Mucosa of rectum (tissue), 2 donors: ENCODE measurements at regions not wholly inside any gene's neighbourhood (a gene's known extent, or its start where the extent isn't known, plus 50 kb on each side); places are given as distances from the start of the nearest gene placed in this dataset.

Source experiments
- H3K27ac ChIP-seq, 2 donors: one replicate each; pipeline ENCODE4 v1.7.0; 2013; ENCODE audit warnings: inconsistent platforms in 2 of 2, low read depth in 2 of 2, low read length in 2 of 2
- H3K27me3 ChIP-seq, 2 donors: one replicate each; pipeline ENCODE4 v1.7.0; 2013; ENCODE audit warnings: low read length in 2 of 2; ENCODE audit not compliant: control insufficient read depth in 2 of 2, insufficient read depth in 2 of 2
- H3K36me3 ChIP-seq, 2 donors: one replicate each; pipeline ENCODE4 v1.7.0; 2013; ENCODE audit warnings: low read length in 2 of 2; ENCODE audit not compliant: control insufficient read depth in 2 of 2, insufficient read depth in 2 of 2
- H3K4me1 ChIP-seq, 2 donors: one replicate each; pipeline ENCODE4 v1.7.0; 2013; ENCODE audit warnings: low read length in 2 of 2, mild to moderate bottlenecking in 1 of 2; ENCODE audit not compliant: control insufficient read depth in 2 of 2, insufficient read depth in 2 of 2
- H3K4me3 ChIP-seq, 2 donors: one replicate each; pipeline ENCODE4 v1.7.0; 2013; ENCODE audit warnings: low read length in 2 of 2
- H3K9ac ChIP-seq, 2 donors: one replicate each; pipeline ENCODE4 v1.7.0; 2013; ENCODE audit warnings: low read length in 2 of 2, low read depth in 1 of 2, mild to moderate bottlenecking in 1 of 2
- H3K9me3 ChIP-seq, 2 donors: one replicate each; pipeline ENCODE4 v1.7.0; 2013; ENCODE audit warnings: low read length in 2 of 2; ENCODE audit not compliant: control insufficient read depth in 2 of 2
- donor health status: healthy.
- donor health status: Normal muscosa, but diverticular disease.

DNA sequence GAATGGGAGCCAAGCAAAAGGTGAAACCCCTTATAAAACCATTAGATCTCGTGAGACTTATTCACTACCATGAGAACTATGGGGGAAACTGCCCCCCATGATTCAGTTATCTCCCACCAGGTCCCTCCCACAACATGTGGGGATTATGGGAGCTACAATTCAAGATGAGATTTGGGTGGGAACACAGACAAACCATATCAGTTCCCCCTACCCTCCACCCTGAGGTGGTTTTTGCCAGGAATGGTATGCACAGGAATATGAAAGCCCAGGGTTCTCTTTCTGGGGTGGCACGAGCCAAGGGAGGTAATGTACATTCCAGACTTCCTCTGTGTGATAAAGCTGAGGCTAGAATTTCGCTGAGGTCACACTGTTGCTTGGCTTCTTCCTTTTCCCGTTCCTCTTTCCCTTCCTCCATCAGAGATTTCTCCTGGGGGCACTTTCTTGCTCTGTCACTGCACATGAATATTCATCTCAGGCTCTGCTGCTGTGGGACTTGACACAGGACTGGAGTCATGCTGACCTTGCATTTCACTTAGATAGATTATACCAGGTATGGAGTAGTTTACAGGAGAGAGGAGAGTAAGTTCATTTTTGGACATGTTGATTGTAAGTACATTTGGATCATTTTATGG is 347.0 kb upstream of the MTPN start:
- Histone ChIP-seq H3K9me3 (peaks cover 0 to 2% of the 10 kb centered on the region in 2 donors), H3K27me3 (no peaks in the 10 kb centered on the region), H3K4me1 (no peaks in the 10 kb centered on the region), H3K4me3 (no peak overlapping the region), H3K36me3 (no peaks in the 10 kb centered on the region), H3K27ac (no peak overlapping the region), H3K9ac (no peak overlapping the region)

DNA sequence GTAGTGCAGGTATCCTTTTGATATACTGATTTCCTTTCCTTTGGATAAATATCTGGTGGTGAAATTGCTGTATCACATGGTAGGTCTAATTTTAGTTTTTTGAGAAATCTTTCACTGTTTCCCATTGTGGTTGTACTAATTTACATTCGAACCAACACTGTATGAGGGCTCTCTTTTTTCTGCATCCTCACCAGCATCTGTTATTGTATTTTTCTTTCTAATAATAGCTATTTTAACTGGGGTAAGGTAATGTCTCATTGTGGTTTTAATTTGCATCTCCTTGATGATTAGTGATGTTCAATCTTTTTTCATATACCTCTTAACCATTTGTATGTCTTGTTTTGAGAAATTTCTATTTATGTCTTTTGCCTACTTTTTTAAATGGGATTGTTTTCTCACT is 335.4 kb upstream of the MTPN start:
- H3K36me3 ChIP-seq = no peaks in the 10 kb centered on the region
- no peaks in the 10 kb centered on the region for H3K27me3 ChIP-seq
- no peak overlapping the region for H3K4me3 ChIP-seq
- H3K9ac ChIP-seq = no peak overlapping the region
- peaks cover 0 to 2% of the 10 kb centered on the region in 2 donors for H3K9me3 ChIP-seq
- no peak overlapping the region for H3K27ac ChIP-seq
- no peaks in the 10 kb centered on the region for H3K4me1 ChIP-seq

DNA sequence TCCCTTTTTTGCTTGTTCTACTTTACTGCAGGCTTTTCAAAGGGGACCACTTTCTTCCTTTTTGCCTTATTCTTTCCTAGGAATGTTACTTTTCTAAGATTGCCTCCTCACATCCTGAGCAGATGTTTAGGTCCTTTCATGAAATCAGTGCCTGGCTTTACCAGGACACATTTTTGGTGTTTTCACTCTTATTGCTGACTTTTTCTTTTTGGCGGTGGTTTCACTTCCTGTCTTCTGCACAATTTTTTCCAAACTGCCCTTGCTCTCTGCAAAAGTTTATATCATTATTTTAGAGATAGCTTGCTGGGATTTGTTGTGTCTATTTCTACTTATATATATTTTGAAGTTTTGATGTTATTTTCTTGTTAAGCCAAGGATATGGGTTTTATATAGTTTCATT is 332.2 kb upstream of the MTPN start:
- H3K36me3 ChIP-seq = no peaks in the 10 kb centered on the region
- H3K4me1 ChIP-seq = no peaks in the 10 kb centered on the region
- H3K27me3 ChIP-seq = no peaks in the 10 kb centered on the region
- no peak overlapping the region for H3K27ac ChIP-seq
- H3K9me3 ChIP-seq = peaks cover 2 to 3% of the 10 kb centered on the region in 2 donors
- H3K9ac ChIP-seq = no peak overlapping the region
- no peak overlapping the region for H3K4me3 ChIP-seq

DNA sequence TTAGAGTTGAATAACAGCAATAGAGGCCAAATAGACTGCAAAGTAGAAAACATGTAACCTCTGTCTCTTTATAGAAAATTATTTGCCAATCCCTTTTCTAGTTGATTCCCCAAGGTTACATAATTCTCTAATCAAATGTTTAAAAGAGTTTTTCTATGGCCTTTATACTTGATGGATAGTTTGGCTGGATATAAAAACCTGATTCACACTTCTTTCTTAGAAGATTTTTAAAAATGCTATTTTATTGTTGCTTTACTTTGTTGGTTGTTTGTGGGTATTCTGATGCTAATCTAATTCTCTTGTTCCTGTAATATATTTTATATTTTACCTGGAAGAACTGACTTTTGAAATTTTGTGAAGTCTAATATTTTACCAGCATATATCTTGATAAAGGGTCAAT is 331.1 kb upstream of the MTPN start:
- Histone ChIP-seq H3K27me3 (no peaks in the 10 kb centered on the region), H3K9me3 (peaks cover 2 to 3% of the 10 kb centered on the region in 2 donors), H3K9ac (no peak overlapping the region), H3K36me3 (no peaks in the 10 kb centered on the region), H3K4me3 (no peak overlapping the region), H3K4me1 (no peaks in the 10 kb centered on the region), H3K27ac (no peak overlapping the region)

DNA sequence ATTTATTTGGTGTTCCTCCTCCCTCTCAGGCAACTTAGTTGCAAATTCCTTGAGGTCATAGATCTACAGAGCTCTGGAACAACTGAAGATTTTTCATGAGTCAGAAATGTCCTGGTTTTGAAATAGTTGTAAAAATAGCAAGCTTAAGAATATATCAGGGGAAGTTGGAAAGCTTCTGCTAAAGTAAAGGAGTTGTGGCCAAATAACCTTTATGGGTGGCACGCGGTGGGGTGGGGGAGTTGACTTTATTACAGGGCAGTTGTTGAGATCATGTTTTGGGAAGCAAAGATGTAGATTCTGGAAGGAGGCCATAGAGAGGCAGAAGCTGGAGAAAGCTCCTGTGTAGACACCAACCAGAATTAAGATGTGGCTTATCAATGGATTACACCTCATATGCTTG is 326.0 kb upstream of the MTPN start:
- H3K4me3 ChIP-seq = no peak overlapping the region
- H3K4me1 ChIP-seq = no peaks in the 10 kb centered on the region
- no peak overlapping the region for H3K27ac ChIP-seq
- no peak overlapping the region for H3K9ac ChIP-seq
- no peaks in the 10 kb centered on the region for H3K36me3 ChIP-seq
- H3K9me3 ChIP-seq = peaks cover 0 to 3% of the 10 kb centered on the region in 2 donors
- H3K27me3 ChIP-seq = no peaks in the 10 kb centered on the region

DNA sequence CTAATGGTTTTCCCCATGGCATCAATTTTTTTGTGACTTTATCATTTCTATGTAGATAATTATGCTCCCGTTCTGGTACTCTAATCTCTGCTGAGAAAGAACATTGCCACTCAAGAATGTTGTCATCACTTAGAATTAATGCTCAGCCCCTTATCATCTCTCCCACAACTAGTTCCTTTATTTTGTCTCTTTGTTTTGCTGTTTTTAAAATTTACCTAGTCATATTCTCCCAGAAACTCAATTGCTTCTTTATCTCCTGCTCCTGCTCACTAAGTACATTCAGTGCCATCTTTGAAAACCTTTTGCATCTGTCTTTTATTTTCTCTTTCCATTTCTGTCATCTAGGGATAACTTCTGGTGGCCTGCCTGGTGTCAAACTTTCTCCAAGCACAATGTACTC is 324.9 kb upstream of the MTPN start:
- Histone ChIP-seq H3K4me1 (no peaks in the 10 kb centered on the region), H3K9me3 (peaks cover 0 to 3% of the 10 kb centered on the region in 2 donors), H3K9ac (no peak overlapping the region), H3K27me3 (no peaks in the 10 kb centered on the region), H3K27ac (no peak overlapping the region), H3K36me3 (no peaks in the 10 kb centered on the region), H3K4me3 (no peak overlapping the region)

DNA sequence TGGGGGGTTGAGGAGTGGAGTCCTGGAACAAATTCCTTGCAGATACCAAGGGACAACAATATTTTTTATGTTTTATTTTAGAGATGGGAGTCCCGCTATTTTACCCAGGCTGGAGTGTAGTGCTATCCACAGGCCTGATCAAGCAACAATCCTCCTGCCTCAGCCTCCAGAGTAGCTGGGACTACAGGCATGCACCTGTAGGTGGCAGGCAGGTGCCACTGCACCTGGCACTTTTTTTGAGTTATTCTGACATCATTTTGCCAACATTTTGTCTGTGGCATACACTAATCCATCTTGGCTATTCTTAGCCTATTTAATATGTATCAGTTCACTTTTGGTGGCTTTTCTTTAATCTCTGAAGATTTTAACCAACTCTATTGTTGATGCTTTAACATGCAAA is 317.8 kb upstream of the MTPN start:
- no peaks in the 10 kb centered on the region for H3K27me3 ChIP-seq
- H3K9me3 ChIP-seq = no peaks in the 10 kb centered on the region
- H3K36me3 ChIP-seq = no peaks in the 10 kb centered on the region
- H3K4me3 ChIP-seq = no peak overlapping the region
- no peak overlapping the region for H3K9ac ChIP-seq
- H3K4me1 ChIP-seq = no peaks in the 10 kb centered on the region
- H3K27ac ChIP-seq = no peak overlapping the region

DNA sequence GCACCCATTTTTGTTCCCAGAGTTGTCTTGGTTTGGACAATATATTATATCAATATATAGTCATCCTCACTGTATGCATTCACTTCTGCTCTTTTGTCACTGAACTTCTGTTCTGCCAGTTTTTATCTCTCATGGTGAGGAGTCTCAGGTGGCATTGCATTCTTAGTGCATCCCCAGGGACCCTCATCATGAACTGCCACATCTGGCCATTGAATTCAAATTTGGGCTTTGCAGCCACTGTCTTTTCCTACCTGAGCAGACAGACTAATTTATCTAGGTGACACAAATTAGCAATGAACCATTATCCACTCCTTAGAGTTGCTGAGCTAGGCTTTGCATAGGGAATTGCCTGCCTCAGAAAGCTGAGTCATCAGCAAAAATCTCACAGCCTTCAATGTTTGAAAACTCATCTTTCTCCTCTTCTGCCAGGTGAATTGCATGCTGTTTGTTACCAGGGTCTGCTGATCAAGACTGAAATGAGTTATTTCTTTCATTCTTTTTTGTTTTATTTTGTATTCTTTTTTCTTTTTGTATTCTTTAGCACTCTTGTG is 316.8 kb upstream of the MTPN start:
- no peaks in the 10 kb centered on the region for H3K27me3 ChIP-seq
- no peak overlapping the region for H3K4me3 ChIP-seq
- H3K27ac ChIP-seq = no peak overlapping the region
- no peaks in the 10 kb centered on the region for H3K36me3 ChIP-seq
- no peak overlapping the region for H3K9ac ChIP-seq
- H3K4me1 ChIP-seq = no peaks in the 10 kb centered on the region
- no peaks in the 10 kb centered on the region for H3K9me3 ChIP-seq

DNA sequence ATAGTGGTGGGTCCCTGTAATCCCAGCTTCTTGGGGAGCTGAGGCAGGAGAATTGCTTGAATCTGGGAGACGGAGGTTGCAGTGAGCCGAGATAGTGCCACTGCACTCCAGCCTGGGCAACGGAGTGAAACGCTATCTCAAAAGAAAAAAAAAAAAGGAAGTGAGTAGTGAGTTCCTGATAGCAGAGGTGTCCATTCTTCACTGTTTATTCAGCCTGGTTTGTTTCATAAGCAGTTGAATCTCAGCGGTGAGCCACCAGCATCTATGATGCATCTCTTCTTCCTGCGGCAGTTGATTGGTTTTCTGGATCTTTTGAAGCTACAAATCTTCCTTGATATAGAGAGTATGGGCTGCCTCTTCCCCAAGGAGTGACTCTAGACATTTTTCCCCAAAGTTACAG is 316.1 kb upstream of the MTPN start:
- no peaks in the 10 kb centered on the region for H3K9me3 ChIP-seq
- H3K4me3 ChIP-seq = no peak overlapping the region
- no peak overlapping the region for H3K9ac ChIP-seq
- no peaks in the 10 kb centered on the region for H3K36me3 ChIP-seq
- H3K4me1 ChIP-seq = no peaks in the 10 kb centered on the region
- no peaks in the 10 kb centered on the region for H3K27me3 ChIP-seq
- no peak overlapping the region for H3K27ac ChIP-seq

DNA sequence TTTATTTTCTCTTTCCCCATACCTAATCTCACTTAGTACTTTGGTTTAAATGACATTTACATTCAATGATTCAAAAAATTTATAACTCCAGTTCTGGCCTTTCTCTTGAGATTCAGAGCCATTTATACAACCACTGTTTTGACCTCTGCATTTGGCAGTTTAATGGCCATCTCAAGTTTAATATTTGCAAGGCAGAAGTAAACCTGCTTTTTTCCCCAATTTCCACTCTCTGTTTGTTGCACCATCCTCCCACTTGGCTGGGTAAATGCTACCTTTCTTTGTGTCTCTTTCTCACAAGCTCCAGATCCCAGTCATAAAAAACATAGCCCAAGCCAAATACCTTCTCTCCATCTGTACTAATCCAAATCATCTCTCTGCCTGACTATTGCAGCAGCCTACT is 315.2 kb upstream of the MTPN start:
- Histone ChIP-seq H3K27ac (no peak overlapping the region), H3K9me3 (no peaks in the 10 kb centered on the region), H3K27me3 (no peaks in the 10 kb centered on the region), H3K36me3 (no peaks in the 10 kb centered on the region), H3K4me1 (no peaks in the 10 kb centered on the region), H3K9ac (no peak overlapping the region), H3K4me3 (no peak overlapping the region)
